Fibroblast of lung (primary cell): ENCODE measurements at regions not wholly inside any gene's neighbourhood (a gene's known extent, or its start where the extent isn't known, plus 50 kb on each side); places are given as distances from the start of the nearest gene placed in this dataset.
A peak's percentile ranks its signal among the peaks of the same experiment; 100 is the strongest.

Experiments
- DNase-seq, 2 donors: peaks; one replicate each; pipeline versions ENCODE4 v3.0.0 to v3.0.0-alpha.2; 2010; ENCODE audit warnings: low read depth in 2 of 2
- H2AFZ ChIP-seq: 2 replicates; pipeline ENCODE4 v1.5.1; 2012; ENCODE audit warnings: low read length, control low read depth, inconsistent platforms
- H3K27ac ChIP-seq: 2 replicates; pipeline ENCODE4 v1.5.1; 2011; ENCODE audit warnings: low read length, control low read depth; ENCODE audit not compliant: insufficient read depth
- H3K27me3 ChIP-seq: 2 replicates; pipeline ENCODE4 v1.5.1; 2011; ENCODE audit warnings: mild to moderate bottlenecking, low read length; ENCODE audit not compliant: control insufficient read depth, insufficient read depth
- H3K36me3 ChIP-seq: 2 replicates; pipeline ENCODE4 v1.5.1; 2011; ENCODE audit warnings: low read length; ENCODE audit not compliant: control insufficient read depth, insufficient read depth
- H3K4me1 ChIP-seq: 2 replicates; pipeline ENCODE4 v1.5.1; 2011; ENCODE audit warnings: low read length; ENCODE audit not compliant: control insufficient read depth, insufficient read depth; ENCODE audit errors: extremely low read depth
- H3K4me2 ChIP-seq: 2 replicates; pipeline ENCODE4 v1.5.1; 2011; ENCODE audit warnings: low read length, control low read depth; ENCODE audit not compliant: insufficient read depth; ENCODE audit errors: extremely low read depth
- H3K4me3 ChIP-seq, 4 experiments: fragments of 200-600 bp in 1 of 4; sonication (generic) in 1 of 4; replicated peaks in 1 of 4; 2 replicates each; pipeline ENCODE4 v1.5.1; 2011 to 2016; ENCODE audit warnings: low read length in 4 of 4, low read depth in 3 of 4, mild to moderate bottlenecking in 3 of 4, control low read depth in 2 of 4, inconsistent platforms in 1 of 4, mixed read lengths in 1 of 4; ENCODE audit not compliant: insufficient read depth in 1 of 4; ENCODE audit errors: control extremely low read depth in 1 of 4
- H3K79me2 ChIP-seq: 2 replicates; pipeline ENCODE4 v1.5.1; 2012; ENCODE audit warnings: mild to moderate bottlenecking, low read length, inconsistent platforms; ENCODE audit not compliant: control insufficient read depth, insufficient read depth
- H3K9ac ChIP-seq: 2 replicates; pipeline ENCODE4 v1.5.1; 2011; ENCODE audit warnings: mild to moderate bottlenecking, low read length, control low read depth; ENCODE audit not compliant: insufficient read depth
- H3K9me3 ChIP-seq: 2 replicates; pipeline ENCODE4 v1.5.1; 2012; ENCODE audit warnings: low read depth, low read length; ENCODE audit not compliant: control insufficient read depth, insufficient read depth
- H4K20me1 ChIP-seq: 2 replicates; pipeline ENCODE4 v1.5.1; 2011; ENCODE audit warnings: low read length; ENCODE audit not compliant: control insufficient read depth, insufficient read depth; ENCODE audit errors: extremely low read depth
- CTCF ChIP-seq, 2 donors: IDR thresholded peaks in 1 of 2; conservative IDR thresholded peaks in 1 of 2; 1 replicate in 1 of 2; 2 replicates in 1 of 2; pipeline ENCODE4 v1.5.1; 2011 to 2012; ENCODE audit warnings: low read length in 2 of 2, control low read depth in 1 of 2, inconsistent platforms in 1 of 2, low read depth in 1 of 2, mild to moderate bottlenecking in 1 of 2
- EZH2 ChIP-seq: IDR thresholded peaks from 2 replicates; pipeline ENCODE4 v1.5.1; 2012; ENCODE audit warnings: low read length, control low read depth, mild to moderate bottlenecking; ENCODE audit errors: missing control alignments

DNA sequence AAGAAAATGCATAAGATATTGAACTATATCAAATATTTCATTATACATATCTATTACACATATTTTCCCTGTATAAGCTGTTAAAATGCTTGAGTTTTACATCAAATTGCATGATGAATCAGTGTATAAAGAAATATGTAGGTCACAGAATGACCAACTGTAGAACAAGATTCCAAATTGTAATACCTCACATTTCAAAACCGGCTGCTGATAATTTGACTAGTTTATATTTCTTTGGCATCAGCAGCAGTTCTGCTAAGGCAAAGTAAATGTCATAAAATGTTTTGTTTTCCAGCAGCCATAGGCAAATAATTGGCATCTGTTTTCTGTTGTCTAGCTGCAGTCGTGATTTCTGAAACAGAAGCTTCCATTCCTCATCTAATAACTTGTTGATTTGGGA lies 633.9 kb downstream of the ARL4A start:
- DNase-seq = peak in 1 of 2 donors; percentile 6

GRCh38 chr7:13322126-13322525 lies 634.7 kb downstream of the ARL4A start:
- Histone ChIP-seq H3K27ac (no peak overlapping the region), H3K4me3 (no peak overlapping the region), H3K79me2 (no peaks in the 10 kb centered on the region), H4K20me1 (no peaks in the 10 kb centered on the region), H2AFZ (no peak overlapping the region), H3K36me3 (no peaks in the 10 kb centered on the region), H3K4me2 (no peak overlapping the region), H3K4me1 (no peaks in the 10 kb centered on the region), H3K9me3 (no peaks in the 10 kb centered on the region), H3K27me3 (no peaks in the 10 kb centered on the region), H3K9ac (no peak overlapping the region)
- TF ChIP-seq EZH2 (no peak), CTCF (conservative IDR thresholded peaks at IDR 0.05 in 1 of 2, IDR thresholded peaks at IDR 0.05 in 1 of 2; ENCODE audit: low read depth in 1 of 2, low read length in 2 of 2) (no peak)
- no peak for DNase-seq

More for the DNA sequence above, 633.9 kb downstream of the ARL4A start:
- no peak overlapping the region for H2AFZ ChIP-seq
- H3K27me3 ChIP-seq = no peaks in the 10 kb centered on the region
- no peak overlapping the region for H3K9ac ChIP-seq
- no peaks in the 10 kb centered on the region for H3K9me3 ChIP-seq
- no peak overlapping the region for H3K27ac ChIP-seq
- H3K79me2 ChIP-seq = no peaks in the 10 kb centered on the region
- TF ChIP-seq EZH2 (no peak), CTCF (conservative IDR thresholded peaks at IDR 0.05 in 1 of 2, IDR thresholded peaks at IDR 0.05 in 1 of 2; ENCODE audit: low read depth in 1 of 2, low read length in 2 of 2) (no peak)
- H3K4me1 ChIP-seq = no peaks in the 10 kb centered on the region
- no peaks in the 10 kb centered on the region for H4K20me1 ChIP-seq
- H3K36me3 ChIP-seq = no peaks in the 10 kb centered on the region
- H3K4me3 ChIP-seq = no peak overlapping the region
- no peak overlapping the region for H3K4me2 ChIP-seq

DNA sequence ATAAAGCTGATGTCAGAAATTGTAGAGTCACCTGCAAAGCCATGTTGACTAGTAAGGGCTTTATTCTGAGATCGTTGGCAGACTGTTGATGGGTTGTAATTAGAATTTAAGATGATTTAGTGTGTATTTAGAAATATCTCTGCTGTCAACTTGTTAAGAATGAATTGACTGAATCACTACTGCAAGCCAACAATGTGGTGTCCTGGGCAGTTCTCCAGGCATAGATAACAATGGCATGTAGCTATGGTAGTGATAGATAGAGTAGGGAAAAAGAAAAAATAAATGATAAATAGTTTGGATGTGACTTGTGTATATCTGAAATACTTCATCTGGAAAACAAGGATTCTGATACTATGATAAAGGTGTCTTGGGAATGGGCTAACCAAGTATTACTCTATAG lies 640.2 kb downstream of the ARL4A start:
- no peaks in the 10 kb centered on the region for H3K27me3 ChIP-seq
- no peak overlapping the region for H3K4me3 ChIP-seq
- no peak overlapping the region for H3K27ac ChIP-seq
- no peaks in the 10 kb centered on the region for H4K20me1 ChIP-seq
- H3K4me1 ChIP-seq = no peaks in the 10 kb centered on the region
- peak; percentile 15 to 86 for DNase-seq
- no peak overlapping the region for H2AFZ ChIP-seq
- H3K79me2 ChIP-seq = no peaks in the 10 kb centered on the region
- no peaks in the 10 kb centered on the region for H3K9me3 ChIP-seq
- H3K36me3 ChIP-seq = no peaks in the 10 kb centered on the region
- H3K9ac ChIP-seq = no peak overlapping the region
- no peak overlapping the region for H3K4me2 ChIP-seq
- no peak for TF ChIP-seq CTCF (conservative IDR thresholded peaks at IDR 0.05 in 1 of 2, IDR thresholded peaks at IDR 0.05 in 1 of 2; ENCODE audit: low read depth in 1 of 2, low read length in 2 of 2)
- no peak for TF ChIP-seq EZH2
